Heart right ventricle (tissue), 16 donors: ENCODE measurements at regions not wholly inside any gene's neighbourhood (a gene's known extent, or its start where the extent isn't known, plus 50 kb on each side); places are given as distances from the start of the nearest gene placed in this dataset.

ENCODE experiments used
- ATAC-seq, 8 donors: fragments of 200-7000 bp; cut with Tn5 transposase; one replicate each; pipeline ENCODE4 v1.9.1; 2020; ENCODE audit warnings: mild to moderate bottlenecking in 8 of 8, moderate library complexity in 8 of 8, moderate number of reproducible peaks in 1 of 8
- DNase-seq, 2 donors: peaks; one replicate each; pipeline ENCODE4 v3.0.0-alpha.2; 2020
- H3K27ac ChIP-seq, 10 donors: fragments of 200-600 bp; sonication (generic) in 2 of 10; one replicate each; pipeline versions ENCODE4 v1.5.0 to v1.8.0; 2020 to 2022; ENCODE audit warnings: mild to moderate bottlenecking in 3 of 10
- H3K27me3 ChIP-seq, 7 donors: fragments of 200-600 bp; one replicate each; pipeline ENCODE4 v1.8.0; 2021 to 2022; ENCODE audit warnings: mild to moderate bottlenecking in 2 of 7
- H3K36me3 ChIP-seq, 9 donors: fragments of 200-600 bp; sonication (generic) in 1 of 9; one replicate each; pipeline versions ENCODE4 v1.5.0 to v1.8.0; 2020 to 2022; ENCODE audit warnings: mild to moderate bottlenecking in 2 of 9
- H3K4me1 ChIP-seq, 9 donors: fragments of 200-600 bp; sonication (generic) in 1 of 9; one replicate each; pipeline versions ENCODE4 v1.5.0 to v1.8.0; 2020 to 2022; ENCODE audit warnings: mild to moderate bottlenecking in 4 of 9
- H3K4me3 ChIP-seq, 10 donors: fragments of 200-600 bp; sonication (generic) in 2 of 10; one replicate each; pipeline versions ENCODE4 v1.5.0 to v1.8.0; 2020 to 2022; ENCODE audit warnings: mild to moderate bottlenecking in 7 of 10, moderate library complexity in 2 of 10
- H3K9me3 ChIP-seq, 11 donors: fragments of 200-600 bp in 10 of 11; sonication (generic) in 2 of 11; one replicate each; pipeline versions ENCODE4 v1.5.0 to v1.8.0; 2013 to 2022; ENCODE audit warnings: mild to moderate bottlenecking in 2 of 11, control low read depth in 1 of 11, moderate library complexity in 1 of 11
- WGBS, 2 donors: extraction: QIAGEN DNeasy Blood & Tissue Kit; methylation state at CpG; one replicate each; pipeline ENCODE4 v1.1.7; 2013; ENCODE audit warnings: inconsistent platforms in 1 of 2; 5-methylcytosine and 5-hydroxymethylcytosine counted together
- intact Hi-C, 10 donors: fragments of 100-400 bp; cut with DNase I; formaldehyde crosslinking; loops; one replicate each; pipeline versions ENCODE4 v1.11.1 to v1.14.2; 2022
- TF ChIP-seq, protein P1 (sequence below), 9 donors: fragments of 200-600 bp; sonication (generic) in 2 of 9; IDR thresholded peaks; one replicate each; pipeline versions ENCODE4 v1.5.0 to v1.8.0; 2021 to 2022; ENCODE audit warnings: antibody characterized with exemption in 9 of 9, mild to moderate bottlenecking in 5 of 9, moderate library complexity in 1 of 9
- donor health status: Arrhythmogenic right ventricular cardiomyopathy.
- donor health status: ischemic (EF 13 %, LVEDD 7.1; RV severe dilation, severe dysfunction).
- donor health status: healthy with polysubstance abuse.
- donor health status: DM: no; HTN: yes; CAD: no.
- donor health status: DM: no; HTN: no; CAD: no.
- donor health status: ischemic (EF 25% LVEDD 6.9; RV normal size, moderate dysfunction).
- donor health status: ischemic (EF 25% LVEDD 5.7; RV mildly dilated, moderate dysfunction).
- donor health status: healthy.
- donor health status: DM: yes; HTN: yes; CAD: no.
- donor health status: Ischemic cardiomyopathy.
- donor health status: ischemic (EF 35%, LVEDD 5.7; RV mildly dilated, moderate dysfunction).
- donor health status: nonischemic (EF 11% LVEDD 7.7; RV severe dilation, severe dysfunction).
- donor health status: DM: yes; HTN: yes; CAD: no.
- donor health status: PGD.
- donor health status: ischemic (EF 29% LVEDD 5.4; RV normal size, mild dysfunction).
- donor health status: nonischemic (EF 23%, LVEDD 6.1; RV moderate dilation, normal function).

- H3K27me3 ChIP-seq = peaks cover 0 to 4% (median 0%) of the 10 kb centered on the region in 7 donors
- TF ChIP-seq, protein P1, sequence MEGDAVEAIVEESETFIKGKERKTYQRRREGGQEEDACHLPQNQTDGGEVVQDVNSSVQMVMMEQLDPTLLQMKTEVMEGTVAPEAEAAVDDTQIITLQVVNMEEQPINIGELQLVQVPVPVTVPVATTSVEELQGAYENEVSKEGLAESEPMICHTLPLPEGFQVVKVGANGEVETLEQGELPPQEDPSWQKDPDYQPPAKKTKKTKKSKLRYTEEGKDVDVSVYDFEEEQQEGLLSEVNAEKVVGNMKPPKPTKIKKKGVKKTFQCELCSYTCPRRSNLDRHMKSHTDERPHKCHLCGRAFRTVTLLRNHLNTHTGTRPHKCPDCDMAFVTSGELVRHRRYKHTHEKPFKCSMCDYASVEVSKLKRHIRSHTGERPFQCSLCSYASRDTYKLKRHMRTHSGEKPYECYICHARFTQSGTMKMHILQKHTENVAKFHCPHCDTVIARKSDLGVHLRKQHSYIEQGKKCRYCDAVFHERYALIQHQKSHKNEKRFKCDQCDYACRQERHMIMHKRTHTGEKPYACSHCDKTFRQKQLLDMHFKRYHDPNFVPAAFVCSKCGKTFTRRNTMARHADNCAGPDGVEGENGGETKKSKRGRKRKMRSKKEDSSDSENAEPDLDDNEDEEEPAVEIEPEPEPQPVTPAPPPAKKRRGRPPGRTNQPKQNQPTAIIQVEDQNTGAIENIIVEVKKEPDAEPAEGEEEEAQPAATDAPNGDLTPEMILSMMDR (IDR thresholded peaks at IDR 0.05) = no peak
- H3K4me1 ChIP-seq = peaks cover 0 to 15% (median 0%) of the 10 kb centered on the region in 9 donors
- intact Hi-C loops = loop anchor here in 1 of 10 donors (5.0 kb wide), 1 partner anchor 49 kb away; no protein-coding TSS in a partner anchor
- H3K27ac ChIP-seq = peak overlapping the region; percentile 8 to 79 (median 38)
- peak in 1 of 2 donors; percentile 39 for DNase-seq
- H3K9me3 ChIP-seq = peaks cover 0 to 10% (median 0%) of the 10 kb centered on the region in 11 donors
- 38 to 46% methylated on average over 10 of the region's 10 CpGs for WGBS, 2 donors
- ATAC-seq = peak in 7 of 8 donors; percentile 60 to 89 (median 77)
- peak overlapping the region in 2 of 10 donors; percentile 5 to 26 for H3K4me3 ChIP-seq
- no peaks in the 10 kb centered on the region for H3K36me3 ChIP-seq
Observed at GRCh38 chr14:94971750-94972149, 185.6 kb downstream of the DICER1 start.

DNA sequence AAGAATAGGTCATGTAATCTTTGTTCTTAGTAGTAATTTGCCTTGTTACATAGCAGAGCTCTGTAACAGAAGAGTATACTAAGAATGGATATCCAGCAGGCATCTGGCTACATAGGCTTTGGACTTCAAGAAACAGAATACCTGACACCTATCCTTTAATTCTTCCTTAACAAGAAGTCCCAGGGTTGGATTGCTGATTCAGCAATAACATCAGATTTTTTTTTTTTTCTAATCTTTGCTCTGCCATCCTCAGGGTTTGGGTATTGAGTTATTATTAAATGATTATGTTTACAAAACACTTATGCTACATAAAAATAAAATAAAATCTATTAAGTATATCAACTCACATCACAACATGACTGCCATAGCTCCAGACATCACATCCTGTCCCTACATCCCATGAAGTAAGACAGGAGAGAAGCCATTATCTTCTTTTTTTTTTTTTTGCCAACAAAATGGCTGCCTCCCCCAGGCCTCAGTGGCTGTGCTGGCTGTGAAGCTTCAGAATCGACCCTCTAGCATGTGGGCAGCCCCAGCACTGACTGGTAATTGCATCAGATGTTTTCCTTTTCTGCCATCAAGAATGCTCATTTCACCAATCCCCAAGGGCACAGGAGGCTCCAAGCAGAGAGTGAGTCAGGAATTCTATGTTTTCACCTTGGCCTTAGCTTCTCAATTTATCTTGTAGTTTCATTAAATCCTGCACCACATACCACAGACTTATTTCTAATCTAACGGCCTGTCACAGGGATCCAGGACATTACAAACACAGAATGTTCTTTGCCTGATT lies 186.2 kb downstream of the DICER1 start:
- H3K27me3 ChIP-seq = peaks cover 0 to 3% (median 0%) of the 10 kb centered on the region in 7 donors
- H3K4me1 ChIP-seq = peaks cover 0 to 15% (median 0%) of the 10 kb centered on the region in 9 donors
- H3K9me3 ChIP-seq = peaks cover 0 to 10% (median 0%) of the 10 kb centered on the region in 11 donors
- ATAC-seq (peak in 5 of 8 donors; percentile 14 to 41 (median 39)), DNase-seq (no peak)
- H3K4me3 ChIP-seq = peak overlapping the region in 2 of 10 donors; percentile 5 to 26
- peak overlapping the region; percentile 8 to 79 (median 38) for H3K27ac ChIP-seq
- 49 to 70% methylated on average over 2 of the region's 2 CpGs for WGBS, 2 donors
- no peaks in the 10 kb centered on the region for H3K36me3 ChIP-seq
- intact Hi-C loops = loop anchor here in 1 of 10 donors (5.0 kb wide), 1 partner anchor 49 kb away; no protein-coding TSS in a partner anchor
- TF ChIP-seq, protein P1 (IDR thresholded peaks at IDR 0.05) = no peak

DNA sequence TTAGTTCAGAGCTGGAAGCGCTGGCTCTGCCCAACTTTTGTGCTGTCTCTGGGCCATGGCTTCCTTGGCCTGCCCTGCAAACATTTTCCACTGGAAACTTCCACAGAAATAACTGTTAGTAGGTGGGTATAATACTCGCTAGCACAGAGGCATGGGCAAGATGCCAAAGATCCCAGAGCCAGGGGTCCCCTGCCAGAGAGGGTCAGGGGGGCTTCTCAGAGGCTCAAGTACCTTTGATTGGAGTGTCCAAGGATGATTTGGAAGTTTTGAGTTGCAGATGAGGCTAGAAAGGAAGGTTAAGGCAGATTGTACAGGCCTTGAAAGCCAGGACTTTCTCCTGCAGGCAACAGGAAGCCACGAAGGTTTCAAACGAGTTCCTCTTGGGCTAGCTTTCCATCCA lies 187.6 kb downstream of the DICER1 start:
- no peaks in the 10 kb centered on the region for H3K36me3 ChIP-seq
- H3K4me3 ChIP-seq = no peak overlapping the region
- peaks cover 0 to 15% (median 0%) of the 10 kb centered on the region in 9 donors for H3K4me1 ChIP-seq
- WGBS, 2 donors = 72 to 75% methylated on average over 4 of the region's 4 CpGs
- DNase-seq = no peak
- no peak overlapping the region for H3K27ac ChIP-seq
- peaks cover 0 to 9% (median 0%) of the 10 kb centered on the region in 7 donors for H3K27me3 ChIP-seq
- ATAC-seq = no peak
- intact Hi-C loops = loop anchor here in 1 of 10 donors (5.0 kb wide), 1 partner anchor 47 kb away; no protein-coding TSS in a partner anchor
- H3K9me3 ChIP-seq = peaks cover 0 to 10% (median 0%) of the 10 kb centered on the region in 11 donors
- TF ChIP-seq, protein P1 (IDR thresholded peaks at IDR 0.05) = no peak

DNA sequence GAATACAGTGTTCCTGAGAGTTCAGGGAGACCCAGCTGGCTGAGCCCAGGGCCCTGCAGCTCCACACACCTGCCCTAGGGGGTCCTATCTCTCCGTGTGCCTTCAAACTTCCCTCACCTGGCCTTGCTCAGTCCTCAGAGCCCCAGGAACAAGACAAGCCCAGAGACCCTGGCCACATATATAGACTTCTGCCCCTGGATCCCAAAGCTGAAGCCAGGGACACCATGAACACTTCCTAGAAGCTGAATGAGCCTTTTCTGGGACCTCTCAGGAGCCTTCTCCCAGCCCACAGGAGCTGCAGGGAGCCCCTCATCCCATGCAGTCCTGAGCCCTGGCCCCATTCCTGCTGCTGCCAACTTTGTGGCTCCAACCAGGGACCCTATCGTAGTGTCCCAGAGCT lies 190.5 kb downstream of the DICER1 start:
- intact Hi-C loops = no loop called here
- Histone ChIP-seq H3K4me3 (no peak overlapping the region), H3K36me3 (no peaks in the 10 kb centered on the region), H3K4me1 (peaks cover 0 to 11% (median 0%) of the 10 kb centered on the region in 9 donors), H3K27ac (no peak overlapping the region), H3K9me3 (peaks cover 0 to 10% (median 0%) of the 10 kb centered on the region in 11 donors), H3K27me3 (peaks cover 0 to 21% (median 10%) of the 10 kb centered on the region in 7 donors)
- DNase-seq = no peak
- 69 to 81% methylated on average over 2 of the region's 2 CpGs for WGBS, 2 donors
- ATAC-seq = no peak
- TF ChIP-seq, protein P1 (IDR thresholded peaks at IDR 0.05) = no peak
